ENCODE measurements at regions not wholly inside any gene's neighbourhood (a gene's known extent, or its start where the extent isn't known, plus 50 kb on each side); places are given as distances from the start of the nearest gene placed in this dataset.
A peak's percentile ranks its signal among the peaks of the same experiment; 100 is the strongest.

GRCh38 chr7:19989906-19990305, 216.5 kb upstream of the TMEM196 start:
- no peak overlapping the region for H3K4me3 ChIP-seq (ENCODE audit: insufficient read depth, low read depth, low read length)
- H3K27ac ChIP-seq (ENCODE audit: low read depth, low read length) = no peak overlapping the region
- H3K79me2 ChIP-seq (ENCODE audit: insufficient read depth, low read length) = no peaks in the 10 kb centered on the region
- H2AFZ ChIP-seq (ENCODE audit: low read depth, low read length) = no peak overlapping the region
- H3K4me1 Mint-ChIP-seq (ENCODE audit: low read depth, unreplicated experiment) = peaks cover 4% of the 10 kb centered on the region
- no peaks in the 10 kb centered on the region for H3K36me3 Mint-ChIP-seq (ENCODE audit: low read depth, unreplicated experiment)
- no peaks in the 10 kb centered on the region for H3K4me1 ChIP-seq (ENCODE audit: insufficient read depth, low read length)
- no peak overlapping the region for H3K4me3 Mint-ChIP-seq (ENCODE audit: unreplicated experiment)
- H4K20me1 ChIP-seq (ENCODE audit: insufficient read depth, low read length) = no peaks in the 10 kb centered on the region
- DNase-seq (ENCODE audit: low read depth) (no peak), FAIRE-seq (no peak)
- no peak overlapping the region for H3K4me2 ChIP-seq (ENCODE audit: low read length)
- H3K27me3 Mint-ChIP-seq (ENCODE audit: low read depth, unreplicated experiment) = no peaks in the 10 kb centered on the region
- no peak overlapping the region for H3K9ac ChIP-seq (ENCODE audit: low read length)
- H3K36me3 ChIP-seq (ENCODE audit: insufficient read depth, low read length) = no peaks in the 10 kb centered on the region
- H3K27ac Mint-ChIP-seq (ENCODE audit: unreplicated experiment) = no peak overlapping the region
- H3K9me3 Mint-ChIP-seq (ENCODE audit: unreplicated experiment) = peaks cover 3% of the 10 kb centered on the region
- no peaks in the 10 kb centered on the region for H3K9me3 ChIP-seq (ENCODE audit: insufficient read depth, low read depth, low read length)
- TF ChIP-seq EZH2 (IDR thresholded peaks at IDR 0.05; ENCODE audit: insufficient read depth, low read length) = no peak
- no peak for TF ChIP-seq CTCF (IDR thresholded peaks at IDR 0.05; ENCODE audit: insufficient read depth, low read depth, low read length)
- no peaks in the 10 kb centered on the region for H3K27me3 ChIP-seq (ENCODE audit: insufficient read depth, low read length)

GRCh38 chr7:19988860-19989259, 215.4 kb upstream of the TMEM196 start:
- Mint-ChIP-seq H3K9me3 (ENCODE audit: unreplicated experiment) (peaks cover 3% of the 10 kb centered on the region), H3K4me3 (ENCODE audit: unreplicated experiment) (no peak overlapping the region), H3K36me3 (ENCODE audit: low read depth, unreplicated experiment) (no peaks in the 10 kb centered on the region), H3K4me1 (ENCODE audit: low read depth, unreplicated experiment) (peaks cover 4% of the 10 kb centered on the region), H3K27ac (ENCODE audit: unreplicated experiment) (no peak overlapping the region), H3K27me3 (ENCODE audit: low read depth, unreplicated experiment) (no peaks in the 10 kb centered on the region)
- no peak overlapping the region for H3K4me3 ChIP-seq (ENCODE audit: insufficient read depth, low read depth, low read length)
- no peaks in the 10 kb centered on the region for H3K9me3 ChIP-seq (ENCODE audit: insufficient read depth, low read depth, low read length)
- H3K4me2 ChIP-seq (ENCODE audit: low read length) = no peak overlapping the region
- no peak overlapping the region for H2AFZ ChIP-seq (ENCODE audit: low read depth, low read length)
- FAIRE-seq = no peak
- H3K27ac ChIP-seq (ENCODE audit: low read depth, low read length) = no peak overlapping the region
- no peaks in the 10 kb centered on the region for H4K20me1 ChIP-seq (ENCODE audit: insufficient read depth, low read length)
- no peak for TF ChIP-seq CTCF (IDR thresholded peaks at IDR 0.05; ENCODE audit: insufficient read depth, low read depth, low read length)
- no peaks in the 10 kb centered on the region for H3K36me3 ChIP-seq (ENCODE audit: insufficient read depth, low read length)
- H3K27me3 ChIP-seq (ENCODE audit: insufficient read depth, low read length) = no peaks in the 10 kb centered on the region
- H3K9ac ChIP-seq (ENCODE audit: low read length) = no peak overlapping the region
- no peaks in the 10 kb centered on the region for H3K79me2 ChIP-seq (ENCODE audit: insufficient read depth, low read length)
- H3K4me1 ChIP-seq (ENCODE audit: insufficient read depth, low read length) = no peaks in the 10 kb centered on the region
- DNase-seq (ENCODE audit: low read depth) = no peak

- Histone ChIP-seq H2AFZ (ENCODE audit: low read depth, low read length) (no peak overlapping the region), H3K27ac (ENCODE audit: low read depth, low read length) (no peak overlapping the region), H3K9ac (ENCODE audit: low read length) (no peak overlapping the region), H3K4me3 (ENCODE audit: insufficient read depth, low read depth, low read length) (no peak overlapping the region), H3K4me2 (ENCODE audit: low read length) (no peak overlapping the region), H3K9me3 (ENCODE audit: insufficient read depth, low read depth, low read length) (no peaks in the 10 kb centered on the region), H3K79me2 (ENCODE audit: insufficient read depth, low read length) (no peaks in the 10 kb centered on the region), H3K4me1 (ENCODE audit: insufficient read depth, low read length) (no peaks in the 10 kb centered on the region), H4K20me1 (ENCODE audit: insufficient read depth, low read length) (no peaks in the 10 kb centered on the region), H3K36me3 (ENCODE audit: insufficient read depth, low read length) (no peaks in the 10 kb centered on the region), H3K27me3 (ENCODE audit: insufficient read depth, low read length) (no peaks in the 10 kb centered on the region)
- no peaks in the 10 kb centered on the region for H3K27me3 Mint-ChIP-seq (ENCODE audit: low read depth, unreplicated experiment)
- TF ChIP-seq CTCF (IDR thresholded peaks at IDR 0.05; ENCODE audit: insufficient read depth, low read depth, low read length) (no peak), EZH2 (IDR thresholded peaks at IDR 0.05; ENCODE audit: insufficient read depth, low read length) (no peak)
- FAIRE-seq (no peak), DNase-seq (ENCODE audit: low read depth) (no peak)
- no peaks in the 10 kb centered on the region for H3K36me3 Mint-ChIP-seq (ENCODE audit: low read depth, unreplicated experiment)
- no peaks in the 10 kb centered on the region for H3K4me1 Mint-ChIP-seq (ENCODE audit: low read depth, unreplicated experiment)
- peak overlapping the region; percentile 44 for H3K27ac Mint-ChIP-seq (ENCODE audit: unreplicated experiment)
- H3K4me3 Mint-ChIP-seq (ENCODE audit: unreplicated experiment) = no peak overlapping the region
- H3K9me3 Mint-ChIP-seq (ENCODE audit: unreplicated experiment) = peaks cover 3% of the 10 kb centered on the region
Measured at GRCh38 chr7:19984231-19984632, 210.8 kb upstream of the TMEM196 start.

Data from astrocyte (in vitro differentiated cells and primary cell).